Tibial artery (tissue), 4 donors: ENCODE measurements at regions not wholly inside any gene's neighbourhood (a gene's known extent, or its start where the extent isn't known, plus 50 kb on each side); places are given as distances from the start of the nearest gene placed in this dataset.
A peak's percentile ranks its signal among the peaks of the same experiment; 100 is the strongest.
"Not testable (repeated sequence)": the region's sequence is repeated elsewhere in the genome, so short reads cannot be mapped to it uniquely, and the experiment has no call there.

Experiments used
- DNase-seq, 2 donors: peaks; one replicate each; pipeline ENCODE4 v3.0.0-alpha.2; 2019
- H3K27ac ChIP-seq, 2 donors: fragments of 200-600 bp; sonication (generic) in 1 of 2; 1 replicate in 1 of 2; 2 replicates in 1 of 2; pipeline ENCODE4 v1.5.1; 2018 to 2019; ENCODE audit warnings: mild to moderate bottlenecking in 1 of 2
- H3K27me3 ChIP-seq, 2 donors: fragments of 200-600 bp; sonication (generic) in 1 of 2; one replicate each; pipeline versions ENCODE4 v1.5.1 to v1.6.0; 2016 to 2019
- H3K36me3 ChIP-seq, 3 donors: fragments of 200-600 bp; sonication (generic) in 2 of 3; one replicate each; pipeline ENCODE4 v1.5.1; 2016 to 2019; ENCODE audit warnings: mild to moderate bottlenecking in 2 of 3
- H3K4me1 ChIP-seq, 4 donors: fragments of 200-600 bp; sonication (generic) in 2 of 4; 1 replicate in 3 of 4; 2 replicates in 1 of 4; pipeline ENCODE4 v1.5.1; 2016 to 2019
- H3K4me3 ChIP-seq, 2 donors: fragments of 200-600 bp; sonication (generic) in 1 of 2; 1 replicate in 1 of 2; 2 replicates in 1 of 2; pipeline ENCODE4 v1.5.1; 2018 to 2019; ENCODE audit warnings: mild to moderate bottlenecking in 2 of 2
- H3K9me3 ChIP-seq, 3 donors: fragments of 200-600 bp; sonication (generic) in 1 of 3; one replicate each; pipeline ENCODE4 v1.5.1; 2016 to 2019
- intact Hi-C: fragments of 100-400 bp; cut with DNase I; formaldehyde crosslinking; loops from one replicate; pipeline ENCODE4 v1.15.0; 2023; ENCODE audit warnings: low total_unique reads
- TF ChIP-seq, protein P1 (sequence below), 2 experiments: fragments of 200-600 bp in 1 of 2; fragments of 450-650 bp in 1 of 2; IDR thresholded peaks; one replicate each; pipeline ENCODE4 v1.5.1; 2017 to 2019; ENCODE audit warnings: antibody characterized with exemption in 2 of 2, mild to moderate bottlenecking in 1 of 2, moderate library complexity in 1 of 2

DNA sequence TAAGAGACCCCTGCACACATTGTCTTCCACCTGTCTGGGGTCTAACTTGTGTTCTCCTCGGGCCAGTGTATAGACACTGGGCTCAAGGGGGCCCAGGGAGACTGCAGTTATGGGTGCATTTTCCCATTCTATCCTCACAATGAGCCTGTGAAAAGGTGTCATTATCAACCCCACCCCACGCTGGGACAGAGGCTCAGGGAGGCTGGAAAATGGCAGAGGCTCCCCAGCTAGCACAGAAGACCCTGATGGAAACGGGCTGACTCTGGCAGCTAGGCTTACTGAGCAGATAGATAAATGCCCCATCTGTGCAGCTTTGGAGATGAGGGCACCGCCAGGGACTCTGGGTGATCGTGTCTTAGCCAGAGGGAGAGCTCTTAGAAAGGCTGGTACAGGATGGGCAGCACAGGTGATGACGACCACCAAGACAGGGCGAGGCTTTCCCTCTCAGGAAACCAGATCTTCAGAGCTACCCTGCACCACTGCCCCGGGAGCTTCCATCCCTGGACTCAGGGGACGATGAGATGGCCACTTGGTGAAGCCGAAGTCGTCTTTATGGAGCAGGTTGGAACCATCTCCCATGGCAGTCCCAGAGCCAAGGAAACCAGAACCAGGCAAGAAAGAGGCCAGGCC is 58.2 kb upstream of the CHST15 start:
- intact Hi-C loops: no loop called here
- Histone ChIP-seq H3K27ac (peak overlapping the region; percentile 66 to 74), H3K27me3 (no peaks in the 10 kb centered on the region), H3K36me3 (no peaks in the 10 kb centered on the region), H3K4me1 (peaks cover 1 to 39% (median 35%) of the 10 kb centered on the region in 4 donors), H3K9me3 (no peaks in the 10 kb centered on the region), H3K4me3 (no peak overlapping the region)
- DNase-seq: peak in 1 of 2 donors; percentile 56
- TF ChIP-seq, protein P1, sequence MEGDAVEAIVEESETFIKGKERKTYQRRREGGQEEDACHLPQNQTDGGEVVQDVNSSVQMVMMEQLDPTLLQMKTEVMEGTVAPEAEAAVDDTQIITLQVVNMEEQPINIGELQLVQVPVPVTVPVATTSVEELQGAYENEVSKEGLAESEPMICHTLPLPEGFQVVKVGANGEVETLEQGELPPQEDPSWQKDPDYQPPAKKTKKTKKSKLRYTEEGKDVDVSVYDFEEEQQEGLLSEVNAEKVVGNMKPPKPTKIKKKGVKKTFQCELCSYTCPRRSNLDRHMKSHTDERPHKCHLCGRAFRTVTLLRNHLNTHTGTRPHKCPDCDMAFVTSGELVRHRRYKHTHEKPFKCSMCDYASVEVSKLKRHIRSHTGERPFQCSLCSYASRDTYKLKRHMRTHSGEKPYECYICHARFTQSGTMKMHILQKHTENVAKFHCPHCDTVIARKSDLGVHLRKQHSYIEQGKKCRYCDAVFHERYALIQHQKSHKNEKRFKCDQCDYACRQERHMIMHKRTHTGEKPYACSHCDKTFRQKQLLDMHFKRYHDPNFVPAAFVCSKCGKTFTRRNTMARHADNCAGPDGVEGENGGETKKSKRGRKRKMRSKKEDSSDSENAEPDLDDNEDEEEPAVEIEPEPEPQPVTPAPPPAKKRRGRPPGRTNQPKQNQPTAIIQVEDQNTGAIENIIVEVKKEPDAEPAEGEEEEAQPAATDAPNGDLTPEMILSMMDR (IDR thresholded peaks at IDR 0.05): no peak

DNA sequence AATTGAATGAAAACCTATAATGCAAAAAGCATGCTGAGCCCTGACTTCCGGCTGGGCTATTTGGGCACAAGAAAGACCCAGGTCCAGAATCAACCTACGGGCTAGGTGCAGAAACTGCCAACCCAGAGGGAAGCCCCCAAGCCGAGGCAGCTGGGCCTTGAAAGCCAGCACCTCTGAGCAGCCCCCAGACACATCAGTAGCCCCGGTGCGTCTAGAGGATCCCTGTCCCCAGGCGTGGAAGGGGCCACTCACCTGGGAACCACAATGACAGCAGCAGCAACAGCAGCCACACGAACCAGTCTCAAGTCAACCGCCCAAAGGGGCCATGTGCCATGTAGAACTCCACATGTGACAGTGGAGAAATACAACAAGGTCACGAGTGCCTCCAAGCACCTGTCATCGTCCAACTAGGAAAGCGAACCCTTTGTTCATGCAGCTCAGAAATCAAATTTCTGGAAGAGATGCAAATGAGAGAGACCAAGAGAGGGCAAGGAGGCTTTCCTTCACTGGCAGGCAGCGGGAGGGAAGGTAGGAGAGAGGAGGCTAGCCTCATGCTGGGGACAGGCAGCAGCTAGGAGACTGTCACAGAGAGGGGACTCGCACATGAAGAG is 57.5 kb upstream of the CHST15 start:
- DNase-seq: peak in 1 of 2 donors; percentile 62
- Histone ChIP-seq H3K9me3 (no peaks in the 10 kb centered on the region), H3K4me1 (peaks cover 0 to 32% (median 28%) of the 10 kb centered on the region in 4 donors), H3K36me3 (no peaks in the 10 kb centered on the region), H3K27me3 (no peaks in the 10 kb centered on the region), H3K27ac (peak overlapping the region in 1 of 2 donors; percentile 74), H3K4me3 (no peak overlapping the region)
- intact Hi-C loops: no loop called here
- TF ChIP-seq, protein P1 (IDR thresholded peaks at IDR 0.05): no peak

DNA sequence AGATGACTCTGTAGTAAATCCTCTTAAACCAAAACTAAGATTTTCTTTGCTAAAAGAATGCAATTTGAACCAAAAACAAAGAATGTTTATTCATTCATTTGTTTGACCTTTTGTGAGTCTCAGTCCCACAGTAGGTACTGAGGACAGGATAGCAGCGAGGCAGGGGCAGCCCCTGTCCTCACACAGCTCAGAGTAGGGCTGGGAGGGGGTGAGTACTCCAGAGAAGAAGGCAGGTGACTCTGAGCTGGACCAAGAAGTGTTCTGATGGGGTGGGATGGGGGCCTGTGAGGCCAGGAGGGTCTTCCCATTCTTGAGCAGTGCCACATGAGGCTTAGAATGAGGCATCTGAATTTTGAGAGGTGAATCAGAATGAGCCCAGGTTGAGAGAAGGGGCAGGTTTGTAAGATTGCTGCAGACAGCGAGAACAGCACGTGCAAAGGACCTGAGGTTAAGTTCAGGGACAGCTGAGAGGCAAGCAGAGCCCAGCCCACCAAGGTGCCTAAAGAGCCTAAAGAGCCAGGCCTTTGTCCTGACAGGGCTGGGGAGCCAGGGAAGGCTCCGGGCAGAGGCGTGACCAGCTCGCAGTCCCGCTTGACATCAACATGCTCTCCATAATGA is 56.9 kb upstream of the CHST15 start:
- peak in 1 of 2 donors; percentile 41 for DNase-seq
- H3K27ac ChIP-seq: no peak overlapping the region
- H3K4me3 ChIP-seq: no peak overlapping the region
- H3K36me3 ChIP-seq: no peaks in the 10 kb centered on the region
- TF ChIP-seq, protein P1 (IDR thresholded peaks at IDR 0.05): no peak
- H3K4me1 ChIP-seq: peaks cover 0 to 29% (median 23%) of the 10 kb centered on the region in 4 donors
- H3K27me3 ChIP-seq: no peaks in the 10 kb centered on the region
- no peaks in the 10 kb centered on the region for H3K9me3 ChIP-seq
- intact Hi-C loops: no loop called here

DNA sequence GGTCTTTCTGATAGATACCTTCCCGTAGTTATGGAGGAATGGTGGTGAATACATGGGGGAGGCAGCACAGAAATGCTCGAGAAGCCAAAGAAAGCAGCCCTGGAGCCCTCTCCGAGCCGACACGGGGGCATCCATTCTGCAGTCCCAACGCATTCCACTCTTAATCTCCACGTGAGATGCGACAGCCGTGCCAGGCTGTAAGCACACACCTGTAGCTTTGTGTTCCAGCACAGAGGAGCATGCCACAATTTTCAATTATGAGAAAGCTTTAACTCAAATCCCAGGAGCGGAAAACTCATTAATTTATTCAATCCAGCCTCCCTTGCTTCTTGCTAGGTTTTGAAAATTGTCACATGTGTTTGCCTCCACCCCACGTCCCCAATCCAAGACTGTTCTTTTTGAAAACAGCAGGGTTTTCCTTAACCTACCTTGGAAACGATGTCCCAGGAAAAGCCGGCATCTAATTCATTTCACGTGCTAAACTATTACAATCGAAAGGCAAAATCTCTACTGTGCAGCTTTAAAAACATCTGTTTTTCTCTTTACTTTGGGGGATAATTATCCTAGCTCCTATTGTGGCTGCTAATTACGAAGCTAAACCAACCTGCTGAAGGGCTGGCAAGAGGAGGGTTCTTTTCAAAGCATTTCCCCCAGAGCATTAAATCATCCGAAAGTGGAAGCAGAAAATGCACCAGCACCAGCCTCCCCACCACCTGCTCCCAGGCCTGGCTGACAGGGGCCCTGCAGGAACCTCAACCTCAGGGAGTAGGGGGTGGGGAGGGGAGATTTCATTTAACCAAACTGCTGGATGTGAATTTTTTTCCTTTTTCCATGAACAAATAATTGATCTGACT is 56.0 kb upstream of the CHST15 start:
- Histone ChIP-seq H3K4me3 (no peak overlapping the region), H3K9me3 (no peaks in the 10 kb centered on the region), H3K27ac (no peak overlapping the region), H3K4me1 (peaks cover 0 to 29% (median 23%) of the 10 kb centered on the region in 4 donors), H3K27me3 (no peaks in the 10 kb centered on the region), H3K36me3 (no peaks in the 10 kb centered on the region)
- TF ChIP-seq, protein P1 (IDR thresholded peaks at IDR 0.05): no peak
- intact Hi-C loops: no loop called here
- DNase-seq: peak in 1 of 2 donors; percentile 51

DNA sequence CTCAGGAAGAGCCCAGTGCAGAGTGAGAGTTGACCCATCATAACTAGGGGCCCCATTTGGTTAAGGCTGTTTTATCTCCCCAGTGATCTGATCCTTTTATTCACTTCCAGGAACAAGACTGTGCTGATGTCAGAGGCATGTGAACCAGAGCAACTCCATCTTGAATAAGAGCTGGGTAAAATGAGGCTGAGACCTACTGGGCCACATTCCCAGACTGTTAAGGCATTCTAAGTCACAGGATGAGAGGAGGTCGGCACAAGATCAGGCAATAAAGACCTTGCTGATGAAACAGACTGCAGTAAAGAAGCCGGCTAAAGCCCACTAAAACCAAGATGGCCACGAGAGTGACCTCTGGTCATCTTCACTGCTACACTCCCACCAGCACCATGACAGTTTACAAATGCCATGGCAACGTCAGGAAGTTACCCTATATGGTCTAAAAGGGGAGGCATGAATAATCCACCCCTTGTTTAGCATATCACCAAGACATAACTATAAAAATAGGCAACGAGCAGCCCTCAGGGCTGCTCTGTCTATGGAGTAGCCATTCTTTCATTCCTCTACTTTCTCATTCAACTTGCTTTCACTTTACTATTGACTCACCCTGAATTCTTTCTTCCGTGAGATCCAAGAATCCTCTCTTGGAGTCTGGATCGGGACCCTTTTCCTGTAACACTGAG is 55.3 kb upstream of the CHST15 start:
- H3K27me3 ChIP-seq, H3K27ac ChIP-seq, DNase-seq, H3K36me3 ChIP-seq, intact Hi-C loops, H3K4me3 ChIP-seq, H3K9me3 ChIP-seq: not testable (repeated sequence)
- H3K4me1 ChIP-seq: peaks cover 0 to 29% (median 23%) of the 10 kb centered on the region in 4 donors
